ENCODE measurements at regions not wholly inside any gene's neighbourhood (a gene's known extent, or its start where the extent isn't known, plus 50 kb on each side); places are given as distances from the start of the nearest gene placed in this dataset.

DNA sequence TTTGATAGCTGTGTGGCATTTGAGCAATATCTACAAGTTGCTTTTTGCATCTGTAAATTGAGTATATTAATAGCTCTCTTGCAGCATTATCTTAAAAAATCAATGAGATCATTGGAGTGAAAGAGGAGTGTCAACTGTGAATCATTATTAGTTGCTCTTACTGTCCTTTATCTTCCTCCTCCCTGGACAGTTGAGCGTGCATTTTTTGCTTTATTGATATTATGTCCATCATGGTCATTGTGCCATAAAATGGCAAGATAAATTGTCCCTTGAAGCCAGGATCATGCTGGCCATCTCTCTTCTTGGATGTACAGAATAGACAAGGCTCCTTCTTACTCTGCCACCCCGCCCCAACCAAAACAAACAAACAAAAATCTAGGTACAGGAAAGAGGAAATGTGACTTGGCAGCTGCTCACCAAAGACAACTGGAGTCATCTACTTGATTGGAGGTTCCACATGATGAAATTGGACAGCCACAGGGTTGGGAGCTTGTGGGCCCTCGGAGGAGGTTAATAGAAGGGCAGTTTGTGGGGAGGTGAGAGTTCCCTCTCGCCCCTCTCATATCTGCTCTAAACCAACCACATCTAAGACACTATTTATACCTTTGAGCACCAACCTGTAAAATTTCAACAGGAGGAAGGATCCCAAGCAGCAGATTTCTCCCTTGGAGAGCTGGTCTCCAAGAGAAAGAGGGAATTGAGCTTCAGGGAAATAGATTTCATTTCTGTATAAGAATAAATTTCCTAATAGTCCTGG, 252.7 kb downstream of the SKIDA1 start:
- Mint-ChIP-seq H3K4me1 (ENCODE audit: low read depth) (peaks cover 5% of the 10 kb centered on the region), H3K36me3 (ENCODE audit: low read depth) (no peaks in the 10 kb centered on the region), H3K27ac (no peak overlapping the region)

DNA sequence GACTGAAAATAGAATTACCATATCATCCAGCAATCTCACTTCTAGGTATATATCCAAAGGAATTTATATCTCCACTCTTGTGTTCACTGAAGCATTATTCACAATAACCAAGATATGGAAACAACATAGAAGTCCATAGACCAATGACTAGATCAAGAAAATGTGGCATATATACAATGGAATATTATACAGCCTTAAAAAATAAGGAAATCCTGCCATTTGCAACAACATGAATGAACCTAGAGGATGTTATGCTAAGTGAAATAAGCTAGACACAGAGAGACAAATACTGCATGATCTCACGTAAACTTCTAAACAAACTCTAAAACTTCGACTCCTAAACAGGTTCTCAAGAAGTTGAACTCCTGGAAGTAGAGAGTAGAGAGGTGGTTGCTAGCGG, 254.5 kb downstream of the SKIDA1 start:
- H3K36me3 Mint-ChIP-seq (ENCODE audit: low read depth): no peaks in the 10 kb centered on the region
- H3K27me3 Mint-ChIP-seq: no peaks in the 10 kb centered on the region
- H3K27ac Mint-ChIP-seq: no peak overlapping the region
- no peaks in the 10 kb centered on the region for H3K9me3 Mint-ChIP-seq
- no peak overlapping the region for H3K4me3 Mint-ChIP-seq
- intact Hi-C loops (cut with micrococcal nuclease): no loop called here
- peaks cover 5% of the 10 kb centered on the region for H3K4me1 Mint-ChIP-seq (ENCODE audit: low read depth)

More for the DNA sequence above, 252.7 kb downstream of the SKIDA1 start:
- Mint-ChIP-seq H3K27me3 (no peaks in the 10 kb centered on the region), H3K9me3 (no peaks in the 10 kb centered on the region), H3K4me3 (no peak overlapping the region)
- intact Hi-C loops (cut with micrococcal nuclease): no loop called here

DNA sequence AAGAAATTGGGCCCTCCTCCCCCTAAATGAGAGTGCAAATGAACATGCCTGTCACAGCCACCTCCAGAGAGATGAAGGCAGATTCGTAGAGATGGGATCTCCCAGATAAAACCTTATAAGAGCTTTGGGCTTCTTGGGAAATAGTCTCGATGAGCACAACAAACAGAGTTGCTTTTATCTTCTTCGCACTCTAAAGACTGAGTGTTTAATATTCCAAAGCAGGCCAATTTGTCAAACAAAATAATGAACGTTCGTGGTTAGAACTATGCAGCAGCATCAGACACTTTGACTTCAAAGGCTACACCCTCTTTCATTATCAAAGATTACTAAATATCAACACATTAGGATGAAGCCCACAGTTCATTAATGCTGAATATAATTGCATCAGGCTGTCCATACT, 256.2 kb downstream of the SKIDA1 start:
- intact Hi-C loops (cut with micrococcal nuclease): no loop called here
- Mint-ChIP-seq H3K27ac (no peak overlapping the region), H3K4me1 (ENCODE audit: low read depth) (peaks cover 5% of the 10 kb centered on the region), H3K9me3 (no peaks in the 10 kb centered on the region), H3K27me3 (no peaks in the 10 kb centered on the region), H3K36me3 (ENCODE audit: low read depth) (no peaks in the 10 kb centered on the region), H3K4me3 (no peak overlapping the region)

DNA sequence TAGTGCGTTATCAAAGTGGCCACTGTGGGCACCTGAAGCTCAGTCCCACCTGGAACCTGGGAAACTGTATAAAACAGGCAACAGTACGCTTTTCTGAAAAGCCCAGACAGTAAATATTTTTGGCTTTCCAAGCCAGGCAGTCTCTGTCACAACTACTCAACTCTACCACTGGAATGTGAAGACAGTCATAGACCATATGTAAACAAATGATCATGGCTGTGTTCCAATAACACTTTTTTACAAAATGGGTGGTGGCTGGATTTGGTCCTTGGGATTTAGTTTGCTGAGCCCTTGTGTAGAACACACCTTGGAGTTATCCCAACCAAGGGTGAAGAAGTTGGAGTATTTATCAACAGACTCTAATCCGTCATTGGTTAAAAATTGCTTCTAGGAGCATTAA, 259.9 kb downstream of the SKIDA1 start:
- no peaks in the 10 kb centered on the region for H3K36me3 Mint-ChIP-seq (ENCODE audit: low read depth)
- no peaks in the 10 kb centered on the region for H3K4me1 Mint-ChIP-seq (ENCODE audit: low read depth)
- no peak overlapping the region for H3K27ac Mint-ChIP-seq

DNA sequence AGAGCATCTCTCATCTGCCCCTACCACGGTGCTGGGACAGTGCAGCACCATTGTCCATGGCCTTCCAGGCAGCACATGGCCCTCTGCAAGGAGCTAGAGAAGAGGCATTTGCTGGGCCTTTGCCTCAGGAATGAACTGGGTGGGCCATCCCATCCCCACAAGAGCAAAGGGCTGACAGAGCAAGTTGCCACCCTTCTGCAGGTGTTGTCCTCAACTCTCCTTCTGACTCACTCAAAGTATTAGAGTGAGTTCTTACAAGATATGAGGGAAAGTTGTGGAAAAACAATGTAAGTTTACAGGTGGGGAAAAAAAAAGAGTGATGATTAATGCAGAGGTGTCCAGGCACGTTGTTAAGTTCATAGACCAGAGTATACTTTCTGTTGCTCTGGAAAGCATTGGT, 261.2 kb downstream of the SKIDA1 start:
- H3K36me3 Mint-ChIP-seq (ENCODE audit: low read depth): no peaks in the 10 kb centered on the region
- no peak overlapping the region for H3K4me3 Mint-ChIP-seq
- no peaks in the 10 kb centered on the region for H3K4me1 Mint-ChIP-seq (ENCODE audit: low read depth)
- no peaks in the 10 kb centered on the region for H3K27me3 Mint-ChIP-seq
- H3K27ac Mint-ChIP-seq: no peak overlapping the region
- intact Hi-C loops (cut with micrococcal nuclease): no loop called here
- H3K9me3 Mint-ChIP-seq: no peaks in the 10 kb centered on the region

More for the DNA sequence above, 259.9 kb downstream of the SKIDA1 start:
- intact Hi-C loops (cut with micrococcal nuclease): no loop called here
- H3K9me3 Mint-ChIP-seq: no peaks in the 10 kb centered on the region
- H3K27me3 Mint-ChIP-seq: no peaks in the 10 kb centered on the region
- no peak overlapping the region for H3K4me3 Mint-ChIP-seq

DNA sequence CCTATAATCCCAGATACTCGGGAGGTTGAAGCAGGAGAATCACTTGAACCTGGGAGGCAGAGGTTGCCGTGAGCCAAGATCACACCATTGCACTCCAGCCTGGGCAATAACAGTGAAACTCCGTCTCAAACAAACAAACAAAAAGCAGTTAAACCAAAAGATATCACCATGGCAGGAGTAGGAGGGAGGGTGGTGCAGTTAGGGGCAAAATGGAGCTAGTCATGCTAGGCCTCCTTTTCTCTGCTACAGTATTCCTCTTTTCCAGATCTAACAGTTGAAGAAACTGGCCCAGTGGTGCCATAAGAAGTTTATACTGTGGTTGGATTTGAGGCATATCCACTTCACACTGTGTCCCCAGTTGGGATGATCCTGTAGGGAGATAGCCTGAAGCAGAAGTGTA, 261.6 kb downstream of the SKIDA1 start:
- intact Hi-C loops (cut with micrococcal nuclease): no loop called here
- Mint-ChIP-seq H3K4me3 (no peak overlapping the region), H3K4me1 (ENCODE audit: low read depth) (no peaks in the 10 kb centered on the region), H3K27ac (no peak overlapping the region), H3K36me3 (ENCODE audit: low read depth) (no peaks in the 10 kb centered on the region), H3K27me3 (no peaks in the 10 kb centered on the region), H3K9me3 (no peaks in the 10 kb centered on the region)

DNA sequence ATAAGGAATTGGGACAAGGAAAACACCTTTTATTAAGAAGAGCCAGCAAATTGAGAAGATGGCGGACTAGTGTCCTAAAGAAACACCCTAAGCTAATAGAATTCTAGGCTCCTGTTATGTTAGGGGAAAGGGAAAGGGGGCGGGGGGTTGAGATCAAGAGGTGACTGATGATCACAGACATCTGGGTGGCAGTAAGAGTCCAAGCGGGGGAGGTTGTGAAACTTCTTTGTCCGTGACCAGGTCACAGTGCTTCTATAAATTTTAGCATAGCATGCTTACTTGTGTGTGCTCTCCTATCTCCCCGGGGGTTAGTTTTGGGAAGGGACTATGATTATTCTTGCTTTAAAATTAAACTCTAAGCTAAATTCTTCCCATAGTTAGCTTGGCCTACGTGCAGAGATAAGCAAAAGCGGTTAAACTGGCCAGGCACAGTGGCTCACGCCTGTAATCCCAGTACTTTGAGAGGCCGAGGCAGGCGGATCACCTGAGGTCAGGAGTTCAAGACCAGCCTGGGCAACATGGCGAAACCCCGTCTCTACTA, 262.1 kb downstream of the SKIDA1 start:
- no peaks in the 10 kb centered on the region for H3K27me3 Mint-ChIP-seq
- H3K4me1 Mint-ChIP-seq (ENCODE audit: low read depth): no peaks in the 10 kb centered on the region
- no peak overlapping the region for H3K4me3 Mint-ChIP-seq
- intact Hi-C loops (cut with micrococcal nuclease): no loop called here
- H3K36me3 Mint-ChIP-seq (ENCODE audit: low read depth): no peaks in the 10 kb centered on the region
- H3K9me3 Mint-ChIP-seq: no peaks in the 10 kb centered on the region
- no peak overlapping the region for H3K27ac Mint-ChIP-seq

DNA sequence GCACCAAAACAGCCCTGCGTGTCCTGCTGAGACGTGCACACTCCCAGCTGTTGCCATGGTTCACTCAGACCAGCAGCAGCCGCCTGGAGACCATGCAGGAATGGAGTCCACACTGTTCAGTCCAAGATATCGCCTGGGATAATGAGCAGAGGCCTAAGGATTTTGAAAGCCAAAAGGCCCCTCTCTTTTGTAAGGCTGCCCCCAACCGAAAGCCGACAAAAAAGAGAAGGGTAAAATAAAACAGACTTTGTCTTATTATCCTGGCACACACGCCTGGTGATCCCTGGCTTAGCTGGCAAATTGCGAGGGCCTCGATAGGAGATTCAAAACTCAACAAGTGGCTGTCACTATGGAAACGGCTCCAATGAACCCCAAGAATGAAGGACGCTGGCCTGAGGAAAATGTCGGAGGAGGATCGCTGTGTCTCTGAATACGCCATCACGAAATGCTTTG, 263.6 kb downstream of the SKIDA1 start:
- Mint-ChIP-seq H3K9me3 (no peaks in the 10 kb centered on the region), H3K4me1 (ENCODE audit: low read depth) (no peaks in the 10 kb centered on the region), H3K27me3 (no peaks in the 10 kb centered on the region), H3K36me3 (ENCODE audit: low read depth) (no peaks in the 10 kb centered on the region), H3K4me3 (no peak overlapping the region), H3K27ac (no peak overlapping the region)
- intact Hi-C loops (cut with micrococcal nuclease): no loop called here

DNA sequence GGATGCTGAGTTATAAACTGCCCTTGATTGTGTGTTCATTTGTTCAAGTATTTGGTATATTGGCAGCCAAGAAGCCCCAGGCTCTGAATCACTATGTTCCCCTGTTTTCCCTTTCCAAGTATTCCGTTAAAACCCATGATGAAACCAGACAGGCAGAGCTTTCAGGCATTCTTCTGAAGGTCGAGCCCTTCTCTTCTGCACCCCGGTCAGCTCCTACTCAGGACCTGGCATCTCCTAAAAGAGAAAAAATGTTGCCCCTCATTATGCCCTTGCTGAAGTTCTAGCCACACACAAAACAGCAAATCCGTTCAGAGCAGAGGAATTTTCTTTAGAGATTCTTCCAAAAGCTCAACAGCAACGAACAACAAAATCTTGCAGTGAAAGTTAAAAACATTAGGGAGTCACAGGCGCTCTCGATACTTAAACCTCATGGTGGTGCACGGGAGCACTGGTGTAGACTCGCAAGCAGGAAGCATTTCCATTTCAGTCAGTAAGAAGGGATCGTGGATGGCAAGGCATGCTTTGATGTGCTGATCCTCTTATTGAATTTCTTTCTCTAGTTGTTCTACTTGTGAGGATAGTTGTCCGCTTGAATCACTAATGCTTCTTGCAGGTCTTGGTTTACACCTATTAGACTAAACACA, 264.9 kb downstream of the SKIDA1 start:
- intact Hi-C loops (cut with micrococcal nuclease): no loop called here
- H3K4me3 Mint-ChIP-seq: no peak overlapping the region
- no peaks in the 10 kb centered on the region for H3K27me3 Mint-ChIP-seq
- no peak overlapping the region for H3K27ac Mint-ChIP-seq
- no peaks in the 10 kb centered on the region for H3K36me3 Mint-ChIP-seq (ENCODE audit: low read depth)
- no peaks in the 10 kb centered on the region for H3K4me1 Mint-ChIP-seq (ENCODE audit: low read depth)
- H3K9me3 Mint-ChIP-seq: no peaks in the 10 kb centered on the region

DNA sequence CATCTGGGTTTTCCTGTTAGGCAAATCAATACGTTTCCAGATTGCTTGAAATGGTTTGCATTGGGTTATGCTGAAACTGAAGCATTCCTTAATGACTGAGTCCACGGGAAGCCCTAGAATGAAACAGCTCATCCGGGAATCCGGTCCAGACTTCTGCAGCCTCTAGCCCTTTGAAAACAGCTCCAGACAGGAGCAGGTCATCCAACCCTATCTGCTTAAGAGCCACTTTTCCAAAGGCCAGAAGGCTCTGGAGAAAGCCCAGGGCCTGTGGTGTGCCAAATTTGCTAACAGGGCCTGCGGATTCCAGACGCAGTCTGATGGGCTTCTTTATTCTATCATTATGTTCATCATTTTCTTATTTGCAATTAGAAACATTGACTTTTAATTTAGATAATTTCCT, 265.4 kb downstream of the SKIDA1 start:
- Mint-ChIP-seq H3K4me3 (no peak overlapping the region), H3K4me1 (ENCODE audit: low read depth) (no peaks in the 10 kb centered on the region), H3K27ac (no peak overlapping the region), H3K9me3 (no peaks in the 10 kb centered on the region), H3K36me3 (ENCODE audit: low read depth) (no peaks in the 10 kb centered on the region), H3K27me3 (no peaks in the 10 kb centered on the region)
- intact Hi-C loops (cut with micrococcal nuclease): no loop called here

DNA sequence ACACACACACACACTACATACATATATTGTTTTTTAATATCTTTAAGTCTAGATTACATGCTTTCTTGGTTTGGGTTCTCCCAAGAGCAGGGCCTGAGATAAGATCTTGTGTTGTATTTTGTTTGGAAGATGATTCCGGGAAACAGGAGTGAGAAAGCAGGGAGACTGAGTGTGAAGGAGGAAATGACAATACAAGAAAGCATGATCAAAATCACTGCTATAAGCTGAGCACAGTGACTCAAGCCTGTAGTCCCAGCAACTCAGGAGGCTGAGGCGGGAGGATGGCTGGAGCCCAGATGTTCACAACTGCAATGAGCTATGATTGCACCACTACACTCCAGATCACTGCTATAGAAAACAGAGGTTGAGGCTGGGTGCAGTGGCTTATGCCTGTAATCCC, 267.6 kb downstream of the SKIDA1 start:
- H3K4me3 Mint-ChIP-seq: no peak overlapping the region
- no peak overlapping the region for H3K27ac Mint-ChIP-seq
- intact Hi-C loops (cut with micrococcal nuclease): no loop called here
- H3K4me1 Mint-ChIP-seq (ENCODE audit: low read depth): no peaks in the 10 kb centered on the region
- H3K36me3 Mint-ChIP-seq (ENCODE audit: low read depth): no peaks in the 10 kb centered on the region
- no peaks in the 10 kb centered on the region for H3K27me3 Mint-ChIP-seq
- no peaks in the 10 kb centered on the region for H3K9me3 Mint-ChIP-seq

DNA sequence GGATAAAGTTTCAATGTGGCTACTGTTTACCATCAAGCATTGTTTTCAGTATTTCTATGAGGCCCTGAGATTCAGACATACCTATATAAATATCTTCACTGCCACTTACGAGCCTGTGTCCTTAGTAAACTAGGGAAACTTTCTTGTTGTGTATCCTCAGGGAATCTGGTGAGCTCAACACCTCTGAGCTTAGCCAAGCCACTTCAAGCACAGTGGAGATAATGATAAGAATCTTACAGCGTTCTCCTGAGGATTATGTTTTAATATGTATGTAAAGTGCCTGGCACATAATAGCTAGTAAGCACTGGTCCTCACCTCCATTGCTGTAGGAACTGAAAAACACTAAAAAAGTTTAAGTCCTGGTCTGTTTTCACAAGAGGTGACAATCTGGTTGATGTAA, 268.3 kb downstream of the SKIDA1 start:
- no peak overlapping the region for H3K4me3 Mint-ChIP-seq

DNA sequence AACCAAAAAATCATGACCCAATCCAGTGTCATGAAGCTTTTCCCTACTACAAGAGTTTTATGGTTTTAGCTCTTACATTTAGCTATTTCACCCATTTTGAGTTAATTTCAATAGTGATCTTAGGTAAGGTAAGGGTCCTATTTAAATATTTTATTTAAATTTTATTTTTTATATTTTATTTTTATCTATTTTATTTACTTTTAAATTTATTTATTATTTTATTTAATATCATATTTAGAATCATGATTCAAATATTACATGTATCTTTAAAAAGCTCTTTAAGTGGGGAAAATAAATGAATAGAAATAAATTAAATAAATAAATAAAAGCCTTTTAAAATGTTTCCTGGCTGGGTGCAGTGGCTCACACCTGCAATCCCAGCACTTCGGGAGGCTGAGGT, 276.0 kb downstream of the SKIDA1 start:
- Mint-ChIP-seq H3K4me3 (no peak overlapping the region), H3K36me3 (ENCODE audit: low read depth) (no peaks in the 10 kb centered on the region), H3K9me3 (no peaks in the 10 kb centered on the region), H3K4me1 (ENCODE audit: low read depth) (no peaks in the 10 kb centered on the region), H3K27ac (no peak overlapping the region), H3K27me3 (no peaks in the 10 kb centered on the region)
- intact Hi-C loops (cut with micrococcal nuclease): no loop called here

More for the DNA sequence above, 268.3 kb downstream of the SKIDA1 start:
- intact Hi-C loops (cut with micrococcal nuclease): no loop called here
- Mint-ChIP-seq H3K36me3 (ENCODE audit: low read depth) (no peaks in the 10 kb centered on the region), H3K27ac (no peak overlapping the region), H3K27me3 (no peaks in the 10 kb centered on the region), H3K4me1 (ENCODE audit: low read depth) (no peaks in the 10 kb centered on the region), H3K9me3 (no peaks in the 10 kb centered on the region)

DNA sequence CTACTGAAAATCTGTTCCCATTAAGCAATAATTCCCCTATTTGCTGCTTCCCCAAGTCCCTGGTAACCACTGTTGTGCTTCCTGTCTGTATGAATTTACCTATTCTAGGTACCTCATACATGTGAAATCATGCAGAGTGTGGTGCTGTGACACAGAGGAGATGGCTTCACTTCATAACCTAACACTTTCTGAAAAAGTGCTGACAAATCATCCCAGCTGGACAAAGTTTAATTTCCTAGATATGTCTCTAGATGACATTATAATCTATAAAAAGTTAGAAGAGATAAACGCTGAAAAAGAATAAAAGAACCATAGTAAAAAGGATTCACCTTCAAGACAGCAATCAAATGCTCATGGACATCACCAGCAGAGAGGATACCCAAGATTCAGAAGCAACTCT, 277.9 kb downstream of the SKIDA1 start:
- peaks cover 2% of the 10 kb centered on the region for H3K27me3 Mint-ChIP-seq
- H3K9me3 Mint-ChIP-seq: no peaks in the 10 kb centered on the region
- no peaks in the 10 kb centered on the region for H3K36me3 Mint-ChIP-seq (ENCODE audit: low read depth)
- H3K27ac Mint-ChIP-seq: no peak overlapping the region
- no peak overlapping the region for H3K4me3 Mint-ChIP-seq
- H3K4me1 Mint-ChIP-seq (ENCODE audit: low read depth): no peaks in the 10 kb centered on the region
- intact Hi-C loops (cut with micrococcal nuclease): no loop called here

Data from dendritic cell treated with granulocyte-macrophage colony-stimulating factor and Interleukin-4, amounts not matched to agents 40 ng/mL and 50 ng/mL, for 4 days (primary cell).